ENCODE measurements at regions not wholly inside any gene's neighbourhood (a gene's known extent, or its start where the extent isn't known, plus 50 kb on each side); places are given as distances from the start of the nearest gene placed in this dataset.
"Not testable (repeated sequence)": the region's sequence is repeated elsewhere in the genome, so short reads cannot be mapped to it uniquely, and the experiment has no call there.

DNA sequence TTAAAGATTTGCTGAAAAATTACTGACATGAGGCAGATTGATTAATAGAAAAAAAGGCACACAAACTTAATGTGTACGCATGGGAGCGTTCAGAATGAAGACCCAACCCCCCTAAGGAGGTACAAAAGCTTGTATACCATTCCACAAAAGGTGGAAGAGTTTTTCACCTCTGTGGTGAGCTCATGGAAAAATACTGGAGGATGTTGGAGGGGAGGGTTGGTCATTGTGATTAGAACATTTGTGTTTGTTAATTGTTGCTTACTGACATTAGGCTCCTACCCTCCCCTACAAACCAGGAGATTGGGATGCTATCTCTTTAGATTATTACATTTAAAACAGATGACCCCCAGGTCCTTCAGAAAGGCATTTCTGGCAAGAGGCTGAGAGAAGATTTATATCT lies 1973.3 kb downstream of the OLFM4 start:
- no peak overlapping the region for H3K27ac ChIP-seq (ENCODE audit: low read depth, low read length)
- H3K4me1 ChIP-seq (ENCODE audit: insufficient read depth, low read length): no peaks in the 10 kb centered on the region
- intact Hi-C loops (cut with micrococcal nuclease): no loop called here
- peaks cover 0 to 5% of the 10 kb centered on the region in 2 donors for H3K9me3 ChIP-seq (ENCODE audit: control insufficient read depth in 1 of 2, low read length in 2 of 2)
- ChIA-PET CTCF (ENCODE audit: partially characterized antibody) (no interaction called here), POLR2A (ENCODE audit: partially characterized antibody) (no interaction called here)
- H3K27me3 Mint-ChIP-seq: no peaks in the 10 kb centered on the region
- H3K36me3 Mint-ChIP-seq: no peaks in the 10 kb centered on the region
- H3K36me3 ChIP-seq (ENCODE audit: insufficient read depth, low read length): no peaks in the 10 kb centered on the region
- no peaks in the 10 kb centered on the region for H3K27me3 ChIP-seq (ENCODE audit: insufficient read depth, low read length)
- no peak overlapping the region for H3K27ac Mint-ChIP-seq
- DNase-seq: no peak
- H3K4me1 Mint-ChIP-seq: no peaks in the 10 kb centered on the region
- no peak overlapping the region for H3K4me3 Mint-ChIP-seq
- peaks cover 4 to 38% (median 18%) of the 10 kb centered on the region in 8 donors for H3K9me3 Mint-ChIP-seq
- no peak overlapping the region for H3K4me3 ChIP-seq (ENCODE audit: low read length in 2 of 2)

DNA sequence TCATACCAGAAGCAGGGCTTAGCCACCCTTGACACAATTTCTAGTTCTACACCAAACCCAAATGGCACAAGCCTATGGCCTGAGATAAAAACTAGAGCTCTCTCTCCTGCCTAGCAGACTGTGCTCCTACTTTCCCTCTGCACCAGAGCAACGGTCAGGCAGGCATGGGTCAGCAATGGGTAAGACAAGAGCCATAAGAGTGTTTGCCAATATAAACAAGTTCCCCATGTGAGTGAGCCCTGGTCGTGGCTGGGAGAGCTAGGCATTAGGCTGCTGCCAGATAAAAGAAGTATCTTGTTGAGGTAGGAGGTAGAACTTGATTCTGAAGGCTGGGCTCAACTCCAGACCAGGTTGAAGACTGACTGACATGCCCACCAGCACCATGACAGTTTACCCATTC lies 1979.1 kb downstream of the OLFM4 start:
- Mint-ChIP-seq H3K9me3 (peaks cover 2 to 24% (median 14%) of the 10 kb centered on the region in 8 donors), H3K4me1 (no peaks in the 10 kb centered on the region), H3K27me3 (no peaks in the 10 kb centered on the region), H3K36me3 (no peaks in the 10 kb centered on the region), H3K4me3 (no peak overlapping the region), H3K27ac (no peak overlapping the region)
- Histone ChIP-seq H3K9me3 (ENCODE audit: control insufficient read depth in 1 of 2, low read length in 2 of 2) (no peaks in the 10 kb centered on the region), H3K4me3 (ENCODE audit: low read length in 2 of 2) (no peak overlapping the region), H3K4me1 (ENCODE audit: insufficient read depth, low read length) (no peaks in the 10 kb centered on the region), H3K27me3 (ENCODE audit: insufficient read depth, low read length) (no peaks in the 10 kb centered on the region), H3K27ac (ENCODE audit: low read depth, low read length) (no peak overlapping the region), H3K36me3 (ENCODE audit: insufficient read depth, low read length) (no peaks in the 10 kb centered on the region)
- CTCF ChIA-PET (ENCODE audit: partially characterized antibody): no interaction called here
- POLR2A ChIA-PET (ENCODE audit: partially characterized antibody): no interaction called here
- intact Hi-C loops (cut with micrococcal nuclease): no loop called here
- no peak for DNase-seq

GRCh38 chr13:55013051-55013450 lies 1984.4 kb downstream of the OLFM4 start:
- CTCF ChIA-PET (ENCODE audit: partially characterized antibody): no interaction called here
- H3K9me3 ChIP-seq (ENCODE audit: control insufficient read depth in 1 of 2, low read length in 2 of 2): no peaks in the 10 kb centered on the region
- H3K4me3 ChIP-seq (ENCODE audit: low read length in 2 of 2): no peak overlapping the region
- Mint-ChIP-seq H3K36me3 (no peaks in the 10 kb centered on the region), H3K9me3 (peaks cover 0 to 17% (median 12%) of the 10 kb centered on the region in 8 donors), H3K27me3 (no peaks in the 10 kb centered on the region), H3K4me3 (no peak overlapping the region), H3K27ac (no peak overlapping the region), H3K4me1 (no peaks in the 10 kb centered on the region)
- H3K4me1 ChIP-seq (ENCODE audit: insufficient read depth, low read length): no peaks in the 10 kb centered on the region
- H3K36me3 ChIP-seq (ENCODE audit: insufficient read depth, low read length): no peaks in the 10 kb centered on the region
- H3K27me3 ChIP-seq (ENCODE audit: insufficient read depth, low read length): no peaks in the 10 kb centered on the region
- no peak overlapping the region for H3K27ac ChIP-seq (ENCODE audit: low read depth, low read length)
- no peak for DNase-seq
- POLR2A ChIA-PET (ENCODE audit: partially characterized antibody): no interaction called here
- intact Hi-C loops (cut with micrococcal nuclease): no loop called here

GRCh38 chr13:55029280-55029679 lies 2000.7 kb downstream of the OLFM4 start:
- Histone ChIP-seq H3K27ac (ENCODE audit: low read depth, low read length) (no peak overlapping the region), H3K36me3 (ENCODE audit: insufficient read depth, low read length) (no peaks in the 10 kb centered on the region), H3K9me3 (ENCODE audit: control insufficient read depth in 1 of 2, low read length in 2 of 2) (peaks cover 0 to 5% of the 10 kb centered on the region in 2 donors), H3K4me3 (ENCODE audit: low read length in 2 of 2) (no peak overlapping the region), H3K4me1 (ENCODE audit: insufficient read depth, low read length) (no peaks in the 10 kb centered on the region), H3K27me3 (ENCODE audit: insufficient read depth, low read length) (no peaks in the 10 kb centered on the region)
- ChIA-PET CTCF (ENCODE audit: partially characterized antibody) (no interaction called here), POLR2A (ENCODE audit: partially characterized antibody) (no interaction called here)
- Mint-ChIP-seq H3K9me3 (peaks cover 4 to 29% (median 8%) of the 10 kb centered on the region in 8 donors), H3K27ac (no peak overlapping the region), H3K27me3 (no peaks in the 10 kb centered on the region), H3K4me1 (no peaks in the 10 kb centered on the region), H3K36me3 (no peaks in the 10 kb centered on the region), H3K4me3 (no peak overlapping the region)
- intact Hi-C loops (cut with micrococcal nuclease): no loop called here
- DNase-seq: no peak

GRCh38 chr13:55038230-55038629 lies 2009.6 kb downstream of the OLFM4 start:
- H3K27me3 Mint-ChIP-seq: no peaks in the 10 kb centered on the region
- Histone ChIP-seq H3K27ac (ENCODE audit: low read depth, low read length) (no peak overlapping the region), H3K27me3 (ENCODE audit: insufficient read depth, low read length) (no peaks in the 10 kb centered on the region), H3K36me3 (ENCODE audit: insufficient read depth, low read length) (no peaks in the 10 kb centered on the region), H3K9me3 (ENCODE audit: control insufficient read depth in 1 of 2, low read length in 2 of 2) (no peaks in the 10 kb centered on the region), H3K4me3 (ENCODE audit: low read length in 2 of 2) (no peak overlapping the region), H3K4me1 (ENCODE audit: insufficient read depth, low read length) (no peaks in the 10 kb centered on the region)
- H3K4me1 Mint-ChIP-seq: no peaks in the 10 kb centered on the region
- ChIA-PET CTCF (ENCODE audit: partially characterized antibody) (no interaction called here), POLR2A (ENCODE audit: partially characterized antibody) (no interaction called here)
- no peaks in the 10 kb centered on the region for H3K36me3 Mint-ChIP-seq
- H3K9me3 Mint-ChIP-seq: peaks cover 0 to 7% (median 3%) of the 10 kb centered on the region in 8 donors
- intact Hi-C loops (cut with micrococcal nuclease): no loop called here
- H3K4me3 Mint-ChIP-seq: no peak overlapping the region
- DNase-seq: no peak
- H3K27ac Mint-ChIP-seq: no peak overlapping the region

DNA sequence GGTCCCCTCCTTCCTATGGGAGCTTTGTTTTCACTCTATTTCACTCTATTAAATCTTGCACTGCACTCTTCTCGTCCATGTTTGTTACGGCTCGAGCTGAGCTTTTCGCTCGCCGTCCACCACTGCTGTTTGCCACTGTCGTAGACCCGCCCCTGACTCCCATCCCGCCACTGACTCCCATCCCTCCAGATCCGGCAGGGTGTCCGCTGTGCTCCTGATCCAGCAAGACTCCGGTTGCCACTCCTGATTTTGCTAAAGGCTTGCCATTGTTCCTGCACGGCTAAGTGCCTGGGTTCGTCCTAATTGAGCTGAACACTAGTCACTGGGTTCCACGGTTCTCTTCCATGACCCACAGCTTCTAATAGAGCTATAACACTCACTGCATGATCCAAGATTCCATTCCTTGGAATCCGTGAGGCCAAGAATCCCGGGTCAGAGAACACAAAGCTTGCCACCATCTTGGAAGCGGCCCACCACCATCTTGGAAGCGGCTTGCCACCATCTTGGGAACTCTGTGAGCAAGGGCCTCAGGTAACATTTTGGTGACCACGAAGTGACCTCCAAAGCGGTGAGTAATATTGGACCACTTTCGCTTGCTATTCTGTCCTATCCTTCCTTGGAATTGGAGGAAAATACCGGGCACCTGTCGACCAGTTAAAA lies 2025.4 kb downstream of the OLFM4 start:
- H3K9me3 Mint-ChIP-seq: peaks cover 0 to 38% (median 14%) of the 10 kb centered on the region in 8 donors
- H3K27me3 ChIP-seq (ENCODE audit: insufficient read depth, low read length); H3K4me3 ChIP-seq (ENCODE audit: low read length in 2 of 2); H3K27ac ChIP-seq (ENCODE audit: low read depth, low read length); H3K36me3 ChIP-seq (ENCODE audit: insufficient read depth, low read length); CTCF ChIA-PET (ENCODE audit: partially characterized antibody); H3K27ac Mint-ChIP-seq; H3K9me3 ChIP-seq (ENCODE audit: control insufficient read depth in 1 of 2, low read length in 2 of 2); intact Hi-C loops (cut with micrococcal nuclease); H3K36me3 Mint-ChIP-seq; POLR2A ChIA-PET (ENCODE audit: partially characterized antibody); H3K4me1 Mint-ChIP-seq; H3K4me3 Mint-ChIP-seq; H3K27me3 Mint-ChIP-seq; H3K4me1 ChIP-seq (ENCODE audit: insufficient read depth, low read length); DNase-seq: not testable (repeated sequence)

DNA sequence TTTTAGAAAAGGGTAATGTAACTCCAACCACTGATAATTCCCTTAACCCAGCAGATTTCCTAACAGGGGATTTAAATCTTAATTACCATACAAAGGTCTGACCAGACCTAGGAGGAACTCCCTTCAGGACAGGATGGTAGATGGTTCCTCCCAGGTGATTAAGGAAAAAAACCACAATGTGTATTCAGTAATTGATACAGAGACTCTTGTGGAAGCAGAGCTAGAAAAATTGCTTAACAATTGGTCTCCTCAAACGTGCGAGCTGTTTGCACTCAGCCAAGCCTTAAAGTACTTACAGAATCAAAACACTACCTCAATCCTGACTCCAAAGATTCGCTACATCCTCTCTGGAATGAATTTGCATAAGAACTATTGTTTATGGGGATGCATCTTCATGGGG lies 2027.1 kb downstream of the OLFM4 start:
- H3K27ac Mint-ChIP-seq: not testable (repeated sequence)

GRCh38 chr13:55062662-55063061 lies 2034.0 kb downstream of the OLFM4 start:
- intact Hi-C loops (cut with micrococcal nuclease): no loop called here
- Histone ChIP-seq H3K27ac (ENCODE audit: low read depth, low read length) (no peak overlapping the region), H3K9me3 (ENCODE audit: control insufficient read depth in 1 of 2, low read length in 2 of 2) (no peaks in the 10 kb centered on the region), H3K27me3 (ENCODE audit: insufficient read depth, low read length) (no peaks in the 10 kb centered on the region), H3K36me3 (ENCODE audit: insufficient read depth, low read length) (no peaks in the 10 kb centered on the region), H3K4me3 (ENCODE audit: low read length in 2 of 2) (no peak overlapping the region), H3K4me1 (ENCODE audit: insufficient read depth, low read length) (no peaks in the 10 kb centered on the region)
- no peaks in the 10 kb centered on the region for H3K27me3 Mint-ChIP-seq
- CTCF ChIA-PET (ENCODE audit: partially characterized antibody): no interaction called here
- POLR2A ChIA-PET (ENCODE audit: partially characterized antibody): no interaction called here
- no peaks in the 10 kb centered on the region for H3K4me1 Mint-ChIP-seq
- no peak for DNase-seq
- H3K9me3 Mint-ChIP-seq: peaks cover 0 to 22% (median 9%) of the 10 kb centered on the region in 8 donors
- H3K27ac Mint-ChIP-seq: no peak overlapping the region
- H3K36me3 Mint-ChIP-seq: no peaks in the 10 kb centered on the region
- H3K4me3 Mint-ChIP-seq: no peak overlapping the region

More for the DNA sequence above, 2027.1 kb downstream of the OLFM4 start:
- H3K27me3 Mint-ChIP-seq; H3K27ac ChIP-seq (ENCODE audit: low read depth, low read length); H3K27me3 ChIP-seq (ENCODE audit: insufficient read depth, low read length); POLR2A ChIA-PET (ENCODE audit: partially characterized antibody); H3K4me3 Mint-ChIP-seq; CTCF ChIA-PET (ENCODE audit: partially characterized antibody); H3K4me3 ChIP-seq (ENCODE audit: low read length in 2 of 2); H3K4me1 Mint-ChIP-seq; H3K36me3 Mint-ChIP-seq; H3K4me1 ChIP-seq (ENCODE audit: insufficient read depth, low read length); intact Hi-C loops (cut with micrococcal nuclease); DNase-seq; H3K36me3 ChIP-seq (ENCODE audit: insufficient read depth, low read length); H3K9me3 ChIP-seq (ENCODE audit: control insufficient read depth in 1 of 2, low read length in 2 of 2): not testable (repeated sequence)
- peaks cover 0 to 32% (median 13%) of the 10 kb centered on the region in 8 donors for H3K9me3 Mint-ChIP-seq
